CD4-positive, alpha-beta T cell treated with Interleukin-6 for 4 hours (primary cell): ENCODE measurements at regions not wholly inside any gene's neighbourhood (a gene's known extent, or its start where the extent isn't known, plus 50 kb on each side); places are given as distances from the start of the nearest gene placed in this dataset.

Experiments
- DNase-seq: peaks from one replicate; pipeline ENCODE4 v3.0.0-alpha.2; 2020; ENCODE audit warnings: mixed read lengths

DNA sequence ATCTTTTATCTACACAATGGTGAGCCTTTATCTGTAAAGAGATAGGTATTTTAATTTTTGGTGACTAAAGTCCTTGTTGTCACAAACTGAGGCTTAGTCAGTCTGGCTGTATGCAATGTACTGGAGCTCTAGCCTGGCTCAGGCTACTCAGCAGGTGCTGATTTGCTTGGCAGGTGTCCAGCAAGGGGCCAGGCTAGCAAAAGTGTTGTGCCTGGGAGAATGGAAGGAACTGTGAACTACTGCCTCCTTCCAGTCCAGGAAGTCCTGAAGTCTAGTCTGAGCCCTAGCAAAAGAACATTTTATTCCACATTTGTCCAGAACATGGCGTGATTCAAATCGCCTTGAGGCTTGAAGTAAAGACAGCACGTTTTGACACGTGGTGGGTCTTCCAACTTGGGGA is 260.5 kb downstream of the CCDC85A start:
- DNase-seq, result no peak

- no peak for DNase-seq
These were observed 264.7 kb downstream of the CCDC85A start for GRCh38 chr2:56448403-56449001.

DNA sequence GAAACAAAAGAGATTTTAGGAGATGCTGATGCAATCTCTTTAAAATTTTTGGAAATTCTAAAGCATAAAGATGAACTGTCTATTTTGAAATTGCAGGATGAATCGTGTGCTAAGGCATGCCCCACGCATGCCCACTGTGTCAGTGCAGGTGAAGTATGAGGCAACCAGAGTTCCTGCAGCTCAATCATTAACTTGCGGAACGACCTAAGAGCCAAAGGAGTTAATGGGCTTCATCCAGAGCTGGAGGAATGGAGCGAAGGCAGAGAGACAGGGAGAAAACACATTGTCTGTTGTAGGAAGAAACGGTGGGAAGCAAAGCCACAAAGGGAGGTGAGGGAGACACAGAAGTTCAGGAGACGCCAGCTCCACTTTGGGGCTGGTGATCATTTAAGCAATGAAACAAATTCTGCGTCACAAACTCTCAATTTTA is 265.2 kb downstream of the CCDC85A start:
- no peak for DNase-seq

DNA sequence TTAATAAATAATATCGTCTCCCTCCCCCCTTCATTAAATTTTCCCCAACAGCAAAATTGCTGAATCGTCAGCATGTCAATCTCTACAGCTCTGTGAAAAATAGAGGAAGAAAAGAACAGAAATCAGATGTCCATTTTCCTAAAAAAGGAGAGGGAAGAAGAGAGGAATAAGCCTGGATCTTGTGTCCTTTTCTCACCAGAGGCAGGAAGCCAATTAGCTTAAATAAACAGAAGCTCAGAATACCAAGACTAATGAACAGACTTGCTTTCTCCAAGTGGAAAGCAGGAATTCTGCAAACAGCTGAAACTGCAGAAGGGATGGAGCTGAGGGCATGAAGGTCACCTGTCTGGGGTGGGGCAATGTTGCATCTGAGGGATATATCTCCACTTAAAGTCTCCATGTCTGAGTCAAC is 265.7 kb downstream of the CCDC85A start:
- no peak for DNase-seq

DNA sequence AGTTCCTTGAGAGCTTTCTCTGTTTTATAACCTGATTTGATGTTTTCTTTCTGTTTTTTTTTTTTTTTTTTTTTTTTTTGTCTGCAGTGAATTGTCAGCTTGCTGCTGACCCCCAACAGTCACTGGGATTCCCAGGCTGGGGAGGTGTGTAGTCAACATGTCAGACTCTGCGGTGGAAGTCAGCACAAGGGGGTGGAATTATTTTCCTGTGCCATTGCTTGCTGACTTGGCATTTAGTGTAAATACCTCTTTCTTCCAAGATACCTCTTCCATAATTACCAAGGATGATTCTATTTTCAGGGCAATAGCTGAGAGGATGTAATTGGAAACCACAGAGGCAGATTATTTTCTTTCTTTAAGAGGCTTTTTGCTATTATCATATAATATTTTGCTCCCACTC is 266.3 kb downstream of the CCDC85A start:
- DNase-seq, result no peak

DNA sequence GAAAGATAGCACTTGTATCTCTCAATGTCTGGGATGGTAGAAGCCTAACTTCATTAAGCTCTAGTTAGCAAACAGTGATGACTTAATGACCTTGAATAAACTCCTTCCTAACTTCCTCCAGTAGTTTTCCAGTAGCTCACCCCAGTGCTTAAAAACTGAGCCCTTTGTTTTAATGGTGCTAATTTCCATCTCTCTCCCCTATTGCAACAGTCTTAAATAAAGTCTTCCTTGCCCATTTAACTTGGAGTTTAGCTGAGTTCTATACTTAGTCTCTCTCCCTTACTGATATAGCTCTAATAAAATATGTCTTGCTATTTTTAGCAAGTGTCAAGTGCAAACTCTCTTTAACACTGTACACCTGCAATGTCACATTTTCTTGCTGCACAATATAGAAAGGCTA is 267.0 kb downstream of the CCDC85A start:
- no peak for DNase-seq

GRCh38 chr2:56455642-56456041 is 271.9 kb downstream of the CCDC85A start:
- DNase-seq, result no peak

DNA sequence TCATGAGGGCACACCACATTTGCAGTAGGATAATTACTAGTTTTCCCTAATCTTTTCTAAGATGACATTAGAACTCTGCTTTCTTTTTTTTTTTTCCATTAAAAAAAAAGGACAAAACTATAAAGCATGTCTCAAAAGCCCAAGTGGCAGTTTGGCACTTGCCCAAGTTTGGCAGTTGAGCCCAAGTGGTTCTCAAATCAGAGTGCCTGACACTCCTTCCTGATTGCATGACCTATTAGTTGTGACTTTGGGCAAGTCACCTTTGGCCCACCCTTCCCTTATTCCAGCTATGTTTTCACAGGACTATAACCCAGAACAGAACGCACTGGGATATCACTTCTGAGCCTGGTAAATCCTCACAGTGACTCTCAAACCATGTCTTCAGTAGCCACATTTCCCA is 273.0 kb downstream of the CCDC85A start:
- DNase-seq, result no peak

- no peak for DNase-seq
These were observed 276.7 kb downstream of the CCDC85A start for GRCh38 chr2:56460508-56460907.

- DNase-seq, result no peak
These were observed 280.3 kb downstream of the CCDC85A start for GRCh38 chr2:56464066-56464465.

DNA sequence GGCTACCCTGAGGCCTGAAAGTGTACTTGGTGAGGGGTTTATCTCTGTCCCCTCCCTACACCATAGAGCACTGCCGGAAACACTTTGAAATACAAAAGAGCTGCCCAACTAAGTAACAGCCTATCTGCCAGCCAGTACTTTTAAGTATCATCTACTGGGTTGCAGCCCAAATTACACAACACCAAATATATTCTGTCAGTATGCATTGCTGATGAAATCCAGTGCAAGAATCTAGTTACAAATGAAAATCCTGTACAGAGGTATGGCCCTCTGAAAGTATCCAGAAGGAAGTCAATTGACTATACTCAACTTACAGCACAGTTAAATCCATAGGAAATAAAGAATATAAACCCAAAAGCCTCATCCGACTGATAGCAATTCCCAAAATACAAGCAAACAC is 280.8 kb downstream of the CCDC85A start:
- DNase-seq, result no peak

GRCh38 chr2:56465491-56465890 is 281.7 kb downstream of the CCDC85A start:
- no peak for DNase-seq

GRCh38 chr2:56473524-56473923 is 289.7 kb downstream of the CCDC85A start:
- DNase-seq, result no peak

- no peak for DNase-seq
These were observed 290.8 kb downstream of the CCDC85A start for GRCh38 chr2:56474412-56475158.

GRCh38 chr2:56475191-56475590 is 291.4 kb downstream of the CCDC85A start:
- no peak for DNase-seq

- DNase-seq, result no peak
These were observed 292.8 kb downstream of the CCDC85A start for GRCh38 chr2:56476509-56477071.

DNA sequence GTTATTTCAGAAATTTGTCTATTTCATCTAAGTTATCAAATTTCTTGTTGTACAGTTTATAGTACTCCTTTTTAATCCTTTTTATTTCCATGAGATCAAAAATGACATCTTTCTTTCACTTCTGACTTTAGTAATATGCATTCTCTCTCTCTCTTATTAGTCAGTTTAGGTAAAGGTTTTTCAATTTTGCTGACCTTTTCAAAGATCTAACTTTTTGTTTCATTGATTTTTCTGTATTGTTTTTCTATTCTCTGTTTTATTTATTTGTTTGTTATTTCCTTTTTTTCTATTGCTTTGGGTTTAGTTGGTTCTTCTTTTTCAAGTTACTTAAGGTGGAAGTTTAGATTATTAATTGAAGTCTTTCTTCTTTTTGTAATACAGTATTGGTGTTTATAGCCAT is 294.2 kb downstream of the CCDC85A start:
- no peak for DNase-seq

DNA sequence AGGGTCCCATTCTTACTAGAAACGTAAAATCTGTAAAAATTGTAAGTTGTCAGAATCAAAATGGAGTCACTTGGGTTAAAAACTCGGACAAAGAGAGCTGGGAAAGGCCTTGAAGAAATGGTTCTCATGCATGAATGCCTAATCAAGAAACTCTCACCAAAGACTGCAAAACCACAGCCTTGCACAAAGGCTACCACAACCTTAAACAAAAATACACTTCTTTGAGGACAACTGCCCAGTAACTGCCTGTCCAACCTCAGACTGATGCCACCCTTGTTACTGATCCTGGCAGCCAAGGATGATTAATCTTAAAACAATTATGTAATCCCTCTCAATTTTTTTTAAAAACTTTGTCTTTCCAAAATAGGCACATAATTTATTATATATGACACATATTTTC is 299.3 kb downstream of the CCDC85A start:
- no peak for DNase-seq

GRCh38 chr2:56484906-56485305 is 301.1 kb downstream of the CCDC85A start:
- DNase-seq, result no peak

DNA sequence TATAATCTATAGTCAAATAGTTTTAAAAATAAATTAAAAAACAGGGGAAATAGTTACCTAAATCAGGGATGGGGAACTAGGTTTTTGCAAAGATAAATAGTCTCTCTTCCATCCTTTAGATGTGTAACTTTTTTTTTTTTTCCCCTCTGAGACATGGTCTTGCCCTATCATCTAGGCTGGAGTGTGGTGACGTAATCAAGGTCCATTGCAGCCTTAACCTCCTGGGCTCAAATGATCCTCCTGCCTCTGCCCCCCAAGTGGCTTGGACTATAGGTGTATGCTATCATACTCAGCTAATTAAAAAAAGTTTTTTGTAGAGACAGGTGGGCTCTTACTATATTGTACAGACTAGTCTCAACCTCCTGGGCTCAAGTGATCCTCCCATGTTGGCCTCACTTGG is 316.5 kb downstream of the CCDC85A start:
- no peak for DNase-seq

DNA sequence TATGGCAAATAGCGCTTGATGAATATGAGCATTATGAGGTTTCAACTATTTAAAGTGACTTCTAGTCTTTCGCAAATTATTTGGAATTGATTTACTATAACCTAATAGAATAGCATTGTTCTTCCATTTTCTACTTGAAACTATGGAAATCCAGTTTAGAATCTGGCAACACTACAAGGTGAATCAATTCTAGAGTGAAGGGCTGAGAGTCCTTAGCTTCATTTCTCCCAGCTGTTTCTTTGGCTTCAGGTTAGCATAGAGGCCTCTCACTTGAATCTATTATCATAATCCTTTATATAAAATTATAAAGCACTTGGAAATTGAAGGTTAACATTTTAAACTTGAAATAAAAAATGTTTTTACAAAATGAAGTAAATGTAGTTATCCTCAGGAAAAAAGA is 318.8 kb downstream of the CCDC85A start:
- DNase-seq, result no peak

DNA sequence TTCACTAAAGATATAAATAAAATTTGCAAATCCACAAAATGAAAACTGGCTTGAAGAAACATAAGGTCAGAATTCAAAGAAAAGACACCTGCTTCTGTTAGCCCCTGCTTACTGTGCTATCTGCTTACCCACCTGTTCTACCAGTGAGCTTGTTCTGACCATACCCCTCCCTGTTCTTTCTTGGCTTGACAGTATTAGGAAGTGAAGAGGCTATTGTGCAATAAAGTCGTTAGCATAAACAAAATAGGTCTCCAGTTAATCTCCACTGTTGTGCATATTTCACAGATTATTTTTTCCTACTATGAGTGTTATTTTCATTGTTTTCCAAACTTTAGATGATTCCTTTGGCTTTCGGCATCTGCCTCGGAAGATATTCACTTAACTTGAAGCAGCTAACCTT is 322.1 kb downstream of the CCDC85A start:
- DNase-seq, result no peak

DNA sequence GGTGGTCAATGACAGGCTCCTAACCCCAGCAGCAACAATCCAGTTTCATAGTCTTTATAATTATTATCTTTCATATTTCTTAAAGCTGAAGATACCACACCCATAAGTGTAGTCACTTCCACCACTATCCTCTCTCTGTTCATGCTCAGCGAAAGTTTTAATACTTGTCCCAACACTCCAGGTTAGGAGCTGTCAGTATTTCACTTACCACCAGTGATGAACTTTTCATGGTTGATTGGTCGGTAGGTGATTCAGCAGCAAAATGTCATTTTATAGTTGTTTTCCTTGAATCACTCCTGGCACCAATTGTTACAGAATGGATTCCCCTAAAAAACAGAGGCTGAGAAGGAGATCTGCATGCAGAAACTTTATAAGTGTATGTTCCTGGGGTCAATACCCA is 324.9 kb downstream of the CCDC85A start:
- no peak for DNase-seq

GRCh38 chr2:56510610-56511009 is 326.8 kb downstream of the CCDC85A start:
- DNase-seq, result no peak

DNA sequence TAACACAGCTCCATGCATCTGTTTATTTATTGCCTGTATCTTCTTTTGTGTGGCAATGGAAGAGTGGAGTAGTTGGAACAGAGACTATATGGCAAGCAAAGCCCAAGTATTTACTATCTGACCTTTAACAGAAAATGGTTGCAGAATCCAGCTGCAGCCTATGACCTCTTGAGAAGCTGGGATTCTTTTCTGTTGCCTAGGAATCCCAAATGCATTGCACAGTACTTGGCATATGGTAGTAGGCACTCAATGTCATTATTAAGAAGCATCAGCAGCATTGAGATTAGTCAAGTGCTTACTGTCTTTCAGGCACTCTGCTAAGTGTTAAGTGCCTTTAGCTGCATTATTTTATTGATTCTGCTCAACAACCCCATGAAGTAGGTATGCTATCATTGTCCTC is 331.6 kb downstream of the CCDC85A start:
- DNase-seq, result no peak
